ENCODE measurements at regions not wholly inside any gene's neighbourhood (a gene's known extent, or its start where the extent isn't known, plus 50 kb on each side); places are given as distances from the start of the nearest gene placed in this dataset.

DNA sequence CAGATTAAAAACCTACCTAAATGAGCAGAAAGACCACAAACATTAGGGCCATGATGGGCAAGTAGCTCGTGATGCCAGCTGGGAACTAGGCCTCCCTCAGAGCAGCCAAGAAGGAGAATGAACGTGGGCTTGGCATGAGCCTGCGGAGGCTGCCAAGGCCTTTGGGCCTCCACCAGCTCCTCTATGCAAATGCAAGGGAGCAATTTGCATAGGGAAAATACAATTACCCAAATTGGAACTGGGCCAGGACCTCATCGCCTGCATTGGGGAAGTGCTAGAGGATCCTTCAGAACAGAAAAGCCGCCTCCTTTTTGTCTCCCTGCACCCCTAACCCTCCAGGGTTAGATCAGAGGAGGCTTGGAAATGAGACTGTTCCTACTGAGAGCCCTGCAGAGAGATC, 326.4 kb downstream of the SMAD2 start:
- TF ChIP-seq, protein P1, sequence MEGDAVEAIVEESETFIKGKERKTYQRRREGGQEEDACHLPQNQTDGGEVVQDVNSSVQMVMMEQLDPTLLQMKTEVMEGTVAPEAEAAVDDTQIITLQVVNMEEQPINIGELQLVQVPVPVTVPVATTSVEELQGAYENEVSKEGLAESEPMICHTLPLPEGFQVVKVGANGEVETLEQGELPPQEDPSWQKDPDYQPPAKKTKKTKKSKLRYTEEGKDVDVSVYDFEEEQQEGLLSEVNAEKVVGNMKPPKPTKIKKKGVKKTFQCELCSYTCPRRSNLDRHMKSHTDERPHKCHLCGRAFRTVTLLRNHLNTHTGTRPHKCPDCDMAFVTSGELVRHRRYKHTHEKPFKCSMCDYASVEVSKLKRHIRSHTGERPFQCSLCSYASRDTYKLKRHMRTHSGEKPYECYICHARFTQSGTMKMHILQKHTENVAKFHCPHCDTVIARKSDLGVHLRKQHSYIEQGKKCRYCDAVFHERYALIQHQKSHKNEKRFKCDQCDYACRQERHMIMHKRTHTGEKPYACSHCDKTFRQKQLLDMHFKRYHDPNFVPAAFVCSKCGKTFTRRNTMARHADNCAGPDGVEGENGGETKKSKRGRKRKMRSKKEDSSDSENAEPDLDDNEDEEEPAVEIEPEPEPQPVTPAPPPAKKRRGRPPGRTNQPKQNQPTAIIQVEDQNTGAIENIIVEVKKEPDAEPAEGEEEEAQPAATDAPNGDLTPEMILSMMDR (conservative IDR thresholded peaks at IDR 0.05; ENCODE audit: low read length) = no peak
- no peak for TF ChIP-seq EZH2phosphoT487 (IDR thresholded peaks at IDR 0.05; ENCODE audit: borderline replicate concordance, low read depth, low read length)
